MCF 10A (cell line): ENCODE measurements at regions not wholly inside any gene's neighbourhood (a gene's known extent, or its start where the extent isn't known, plus 50 kb on each side); places are given as distances from the start of the nearest gene placed in this dataset.
"Not testable (repeated sequence)": the region's sequence is repeated elsewhere in the genome, so short reads cannot be mapped to it uniquely, and the experiment has no call there.

Experiments used
- BruUV-seq: library from RNA; stranded (reverse); fragments of 400-500 nt; replicated peaks from 2 replicates; lab custom pipeline; 2021; lab: Mats Ljungman, UMichigan
- CTCF ChIA-PET: fragments of 300-600 bp; sonication (Branson Sonifier 250); formaldehyde crosslinking; extraction: SDS; loops from one replicate; lab custom pipeline; 2021; ENCODE audit warnings: antibody characterized with exemption, inconsistent platforms; lab: Yijun Ruan, JAX
- POLR2A ChIA-PET: fragments of 300-600, 350-650 bp; sonication (Branson Sonifier 250); formaldehyde crosslinking; extraction: SDS; loops from one replicate; lab custom pipeline; 2020; ENCODE audit warnings: antibody characterized with exemption, inconsistent platforms; lab: Yijun Ruan, JAX
- DNase-seq: peaks from one replicate; pipeline ENCODE4 v3.0.0-alpha.2; 2018; ENCODE audit not compliant: unreplicated experiment
- H3K27ac Mint-ChIP-seq: one replicate; pipeline ENCODE4 v1.8.0; 2022; ENCODE audit warnings: mild to moderate bottlenecking, low read depth, mixed read lengths; ENCODE audit not compliant: unreplicated experiment
- H3K27me3 Mint-ChIP-seq: one replicate; pipeline ENCODE4 v1.8.0; 2022; ENCODE audit warnings: mixed read lengths; ENCODE audit not compliant: insufficient read depth, unreplicated experiment
- H3K36me3 Mint-ChIP-seq: one replicate; pipeline ENCODE4 v1.8.0; 2022; ENCODE audit warnings: mild to moderate bottlenecking, moderate library complexity, mixed read lengths; ENCODE audit not compliant: insufficient read depth, unreplicated experiment
- H3K4me1 Mint-ChIP-seq: one replicate; pipeline ENCODE4 v1.8.0; 2022; ENCODE audit warnings: mixed read lengths; ENCODE audit not compliant: insufficient read depth, unreplicated experiment
- H3K4me3 Mint-ChIP-seq: one replicate; pipeline ENCODE4 v1.8.0; 2022; ENCODE audit warnings: mild to moderate bottlenecking, moderate library complexity, mixed read lengths; ENCODE audit not compliant: unreplicated experiment
- H3K9me3 Mint-ChIP-seq: one replicate; pipeline ENCODE4 v1.8.0; 2022; ENCODE audit warnings: mixed read lengths; ENCODE audit not compliant: unreplicated experiment
- intact Hi-C: fragments of 100-400 bp; cut with micrococcal nuclease; formaldehyde crosslinking; loops from 2 replicates; pipeline ENCODE4 v1.14.1; 2022
- TF ChIP-seq, protein P1 (sequence below): fragments of 200-600 bp; IDR thresholded peaks from one replicate; pipeline ENCODE4 v1.8.0; 2022; ENCODE audit warnings: antibody characterized with exemption, mild to moderate bottlenecking; ENCODE audit not compliant: unreplicated experiment

DNA sequence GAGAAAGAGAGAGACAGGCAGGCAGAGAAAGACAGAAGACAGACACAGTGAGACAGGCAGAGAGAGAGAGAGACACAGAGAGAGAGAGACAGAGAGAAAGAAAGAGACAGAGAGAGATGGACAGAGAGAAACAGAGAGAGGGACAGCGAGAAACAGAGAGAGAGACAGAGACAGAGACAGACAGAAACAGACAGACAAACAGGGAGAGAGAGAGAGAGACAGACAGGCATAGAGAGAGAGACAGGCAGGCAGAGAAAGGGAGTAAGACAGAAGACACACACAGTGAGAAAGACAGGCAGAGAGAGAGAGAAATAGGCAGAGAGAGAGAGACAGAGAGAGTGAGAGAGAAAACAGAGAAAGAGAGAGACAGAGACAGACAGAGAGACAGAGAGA lies 105.3 kb upstream of the ANKRD30BL start:
- ChIA-PET CTCF (interaction anchor here (0.6 to 1.3 kb wide), 5 partner anchors 80 to 1295 kb away, joined by 3 to 7 read pairs (median 4); no protein-coding TSS in a partner anchor), POLR2A (no interaction called here)
- TF ChIP-seq, protein P1, sequence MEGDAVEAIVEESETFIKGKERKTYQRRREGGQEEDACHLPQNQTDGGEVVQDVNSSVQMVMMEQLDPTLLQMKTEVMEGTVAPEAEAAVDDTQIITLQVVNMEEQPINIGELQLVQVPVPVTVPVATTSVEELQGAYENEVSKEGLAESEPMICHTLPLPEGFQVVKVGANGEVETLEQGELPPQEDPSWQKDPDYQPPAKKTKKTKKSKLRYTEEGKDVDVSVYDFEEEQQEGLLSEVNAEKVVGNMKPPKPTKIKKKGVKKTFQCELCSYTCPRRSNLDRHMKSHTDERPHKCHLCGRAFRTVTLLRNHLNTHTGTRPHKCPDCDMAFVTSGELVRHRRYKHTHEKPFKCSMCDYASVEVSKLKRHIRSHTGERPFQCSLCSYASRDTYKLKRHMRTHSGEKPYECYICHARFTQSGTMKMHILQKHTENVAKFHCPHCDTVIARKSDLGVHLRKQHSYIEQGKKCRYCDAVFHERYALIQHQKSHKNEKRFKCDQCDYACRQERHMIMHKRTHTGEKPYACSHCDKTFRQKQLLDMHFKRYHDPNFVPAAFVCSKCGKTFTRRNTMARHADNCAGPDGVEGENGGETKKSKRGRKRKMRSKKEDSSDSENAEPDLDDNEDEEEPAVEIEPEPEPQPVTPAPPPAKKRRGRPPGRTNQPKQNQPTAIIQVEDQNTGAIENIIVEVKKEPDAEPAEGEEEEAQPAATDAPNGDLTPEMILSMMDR = no peak
- H3K27me3 Mint-ChIP-seq = no peaks in the 10 kb centered on the region
- DNase-seq = no peak
- no peaks in the 10 kb centered on the region for H3K4me1 Mint-ChIP-seq
- no peaks in the 10 kb centered on the region for H3K36me3 Mint-ChIP-seq
- no peak overlapping the region for H3K27ac Mint-ChIP-seq
- H3K9me3 Mint-ChIP-seq = no peaks in the 10 kb centered on the region
- intact Hi-C loops = loop anchor here (5.0 to 10.0 kb wide), 3 partner anchors 278 to 1575 kb away; no protein-coding TSS in a partner anchor
- no peak overlapping the region for H3K4me3 Mint-ChIP-seq
- no TSS peak for BruUV-seq

DNA sequence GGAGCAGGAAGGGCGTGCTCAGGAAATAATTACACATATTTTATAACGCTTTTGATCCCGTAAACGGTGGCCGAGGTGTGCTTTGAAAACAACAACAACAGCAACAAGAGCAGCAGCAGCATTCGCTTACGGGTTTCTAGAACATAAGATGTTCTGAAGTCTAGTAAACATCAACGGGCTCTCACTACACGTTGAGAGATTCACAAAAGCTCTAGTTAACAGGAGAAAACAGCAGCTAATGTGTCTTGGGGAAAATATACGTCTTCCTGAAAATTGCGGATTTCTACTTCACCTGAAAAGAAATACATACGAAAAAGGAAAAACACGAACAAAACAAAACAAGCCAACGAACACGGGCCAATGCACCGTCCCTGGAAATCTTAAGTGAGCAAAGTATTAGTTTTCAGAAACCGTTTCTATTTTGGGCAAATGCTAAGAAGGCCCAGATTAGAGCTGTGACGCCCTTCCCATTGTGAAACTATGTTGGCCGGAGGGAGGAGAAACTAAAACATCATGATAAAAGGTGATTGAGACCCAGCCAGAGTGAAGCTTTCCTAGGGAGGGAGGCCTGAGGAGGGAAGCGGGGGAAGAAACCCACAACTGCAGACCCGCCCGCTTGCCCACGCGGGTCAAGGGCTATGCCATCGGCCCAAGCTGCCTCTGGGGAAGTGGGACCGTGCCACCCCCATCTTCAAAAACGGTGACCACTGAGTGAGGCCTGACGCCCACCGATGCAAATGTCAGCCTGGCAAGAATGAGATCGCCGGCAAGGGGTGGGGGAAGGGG lies 105.9 kb upstream of the ANKRD30BL start:
- POLR2A ChIA-PET = interaction anchor here (0.7 kb wide), 1 partner anchor 412 kb away, joined by 3 read pairs; no protein-coding TSS in a partner anchor

DNA sequence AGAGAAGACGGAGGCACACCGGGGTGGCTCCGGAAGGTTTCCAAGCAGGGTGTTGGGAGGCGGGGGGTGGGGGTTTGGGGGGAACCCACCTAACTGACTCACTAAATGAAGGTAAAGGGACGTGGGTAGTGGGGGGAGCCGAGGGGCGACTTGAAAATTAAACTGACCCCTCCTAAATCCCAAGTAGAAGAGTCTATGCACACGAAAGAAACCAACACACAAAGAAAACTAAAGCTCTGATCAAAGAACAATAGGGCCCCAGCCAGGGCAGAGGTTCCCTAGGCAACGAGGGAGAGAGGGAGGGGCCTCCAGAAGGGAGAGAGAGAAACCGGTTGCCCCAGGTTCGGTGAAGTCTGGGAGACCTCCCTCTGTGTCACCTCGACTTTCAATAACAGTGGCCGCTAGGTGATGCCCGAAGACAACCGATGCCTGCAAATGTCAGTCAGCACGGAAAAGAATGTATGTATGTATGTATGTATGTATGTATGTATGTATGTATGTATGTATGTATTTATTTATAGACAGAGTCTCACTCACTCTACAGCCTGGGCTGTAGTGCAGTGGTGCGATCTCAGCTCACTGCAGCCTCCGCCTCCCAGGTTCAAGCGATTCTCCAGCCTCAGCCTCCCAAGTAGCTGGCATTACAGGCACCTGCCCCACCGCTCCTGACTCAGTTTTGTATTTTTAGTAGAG lies 106.7 kb upstream of the ANKRD30BL start:
- TF ChIP-seq, protein P1 = peak; percentile 82
- H3K9me3 Mint-ChIP-seq, H3K27me3 Mint-ChIP-seq, H3K4me3 Mint-ChIP-seq, BruUV-seq, H3K27ac Mint-ChIP-seq, H3K36me3 Mint-ChIP-seq, H3K4me1 Mint-ChIP-seq: not testable (repeated sequence)
- ChIA-PET POLR2A (interaction anchor here (0.7 kb wide), 1 partner anchor 413 kb away, joined by 3 read pairs; no protein-coding TSS in a partner anchor), CTCF (interaction anchor here (0.6 to 1.9 kb wide), 24 partner anchors 13 to 1583 kb away, joined by 3 to 7 read pairs (median 3); partner anchors contain the start of gene GPR39)
- DNase-seq = peak; percentile 69
- intact Hi-C loops = loop anchor here (1.0 to 10.0 kb wide), 5 partner anchors 180 to 1574 kb away; no protein-coding TSS in a partner anchor

More for the DNA sequence above, 105.9 kb upstream of the ANKRD30BL start:
- not testable (repeated sequence) for H3K4me1 Mint-ChIP-seq, BruUV-seq, H3K27me3 Mint-ChIP-seq, H3K9me3 Mint-ChIP-seq, H3K27ac Mint-ChIP-seq, H3K4me3 Mint-ChIP-seq, H3K36me3 Mint-ChIP-seq
- CTCF ChIA-PET = interaction anchor here (0.6 to 1.9 kb wide), 23 partner anchors 12 to 1584 kb away, joined by 3 to 7 read pairs (median 3); no protein-coding TSS in a partner anchor
- DNase-seq = peak; percentile 5
- intact Hi-C loops = loop anchor here (1.0 to 10.0 kb wide), 5 partner anchors 181 to 1575 kb away; no protein-coding TSS in a partner anchor

GRCh38 chr2:132268977-132269523 lies 107.3 kb upstream of the ANKRD30BL start:
- no peak overlapping the region for H3K4me3 Mint-ChIP-seq
- ChIA-PET CTCF (interaction anchor here (0.6 to 1.9 kb wide), 8 partner anchors 130 to 1582 kb away, joined by 3 to 5 read pairs (median 4); partner anchors contain the start of gene GPR39), POLR2A (no interaction called here)
- TF ChIP-seq, protein P1 = no peak
- H3K4me1 Mint-ChIP-seq = no peaks in the 10 kb centered on the region
- H3K27ac Mint-ChIP-seq = no peak overlapping the region
- no peak for DNase-seq
- no peaks in the 10 kb centered on the region for H3K27me3 Mint-ChIP-seq
- H3K36me3 Mint-ChIP-seq = no peaks in the 10 kb centered on the region
- no TSS peak for BruUV-seq
- peaks cover 2% of the 10 kb centered on the region for H3K9me3 Mint-ChIP-seq
- intact Hi-C loops = loop anchor here (1.0 to 10.0 kb wide), 5 partner anchors 180 to 1573 kb away; no protein-coding TSS in a partner anchor
